ENCODE measurements at regions not wholly inside any gene's neighbourhood (a gene's known extent, or its start where the extent isn't known, plus 50 kb on each side); places are given as distances from the start of the nearest gene placed in this dataset.
"Not testable (repeated sequence)": the region's sequence is repeated elsewhere in the genome, so short reads cannot be mapped to it uniquely, and the experiment has no call there.

DNA sequence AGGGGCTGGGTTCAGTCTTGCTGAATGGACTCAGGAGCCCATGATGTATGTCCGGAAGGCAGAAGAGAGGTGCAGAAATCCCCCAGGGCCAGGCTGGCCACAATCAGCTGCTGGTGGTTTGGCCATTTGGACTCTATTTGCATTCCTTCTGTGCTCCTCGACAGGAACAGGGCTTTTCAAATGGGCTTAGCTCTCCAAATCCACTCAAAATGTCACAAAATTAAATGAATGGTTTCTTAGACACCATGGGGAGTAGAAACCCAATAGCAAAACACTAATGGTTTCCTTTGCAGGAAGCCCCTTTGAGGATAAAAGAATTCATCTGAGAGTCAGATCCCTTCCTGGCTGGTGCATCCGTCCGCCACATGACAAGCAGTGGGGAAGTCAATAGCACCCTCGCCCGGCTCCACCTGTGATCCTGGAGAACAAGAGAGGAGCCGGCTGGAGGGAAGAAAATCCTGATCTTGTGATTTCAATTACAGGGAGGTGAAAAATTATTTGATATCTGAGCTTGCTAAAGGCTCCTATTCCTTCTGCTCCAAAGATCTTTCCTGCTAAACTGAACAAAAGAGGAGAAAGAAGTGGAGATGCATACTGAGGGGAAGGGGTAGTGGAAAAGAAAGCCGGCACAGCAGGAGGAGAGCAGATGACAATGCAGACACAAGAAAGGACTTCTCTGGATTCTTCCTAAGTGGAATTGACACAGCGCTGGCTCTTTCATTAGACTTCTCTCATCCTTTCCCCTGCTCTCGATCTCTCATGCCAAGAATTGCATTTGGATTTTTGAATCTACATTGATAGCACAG is 190.7 kb downstream of the C7orf25 start:
- no peak overlapping the region for H3K27ac ChIP-seq (ENCODE audit: low read depth in 2 of 2, low read length in 1 of 2)
- CTCF ChIA-PET, result interaction anchor here (0.9 to 1.6 kb wide), 2 partner anchors 25 to 26 kb away, joined by 3 to 4 read pairs; no protein-coding TSS in a partner anchor
- no peaks in the 10 kb centered on the region for H4K20me1 ChIP-seq (ENCODE audit: insufficient read depth)
- H3K4me2 ChIP-seq, result no peak overlapping the region
- H2AFZ ChIP-seq (ENCODE audit: low read depth), result no peak overlapping the region
- H3K9me3 ChIP-seq, result no peaks in the 10 kb centered on the region
- no peaks in the 10 kb centered on the region; the same call in 1 of the 2 replicates for H3K27me3 ChIP-seq (ENCODE audit: insufficient read depth)
- no peaks in the 10 kb centered on the region for H3K4me1 ChIP-seq (ENCODE audit: control insufficient read depth in 1 of 2, insufficient read depth in 2 of 2, low read depth in 1 of 2, low read length in 1 of 2)
- H3K9ac ChIP-seq, result no peak overlapping the region
- H3K36me3 ChIP-seq (replicated peaks in 1 of 2; ENCODE audit: control insufficient read depth in 1 of 2, insufficient read depth in 2 of 2, low read length in 1 of 2), result no peaks in the 10 kb centered on the region
- TF ChIP-seq NFIC (IDR thresholded peaks at IDR 0.05; ENCODE audit: borderline replicate concordance), result no peak
- POLR2A ChIA-PET, result no interaction called here
- no peaks in the 10 kb centered on the region for H3K9me2 ChIP-seq
- H3K4me3 ChIP-seq (ENCODE audit: low read depth in 2 of 2, low read length in 1 of 2), result no peak overlapping the region
- no peak for DNase-seq
- 6% methylated on average over 10 of the region's 10 CpGs for WGBS (ENCODE audit: low lambda C conversion rate)
- H3K79me2 ChIP-seq (ENCODE audit: insufficient read depth), result no peaks in the 10 kb centered on the region
- no peaks in the 10 kb centered on the region for H3F3A ChIP-seq (replicated peaks; ENCODE audit: insufficient read depth)

DNA sequence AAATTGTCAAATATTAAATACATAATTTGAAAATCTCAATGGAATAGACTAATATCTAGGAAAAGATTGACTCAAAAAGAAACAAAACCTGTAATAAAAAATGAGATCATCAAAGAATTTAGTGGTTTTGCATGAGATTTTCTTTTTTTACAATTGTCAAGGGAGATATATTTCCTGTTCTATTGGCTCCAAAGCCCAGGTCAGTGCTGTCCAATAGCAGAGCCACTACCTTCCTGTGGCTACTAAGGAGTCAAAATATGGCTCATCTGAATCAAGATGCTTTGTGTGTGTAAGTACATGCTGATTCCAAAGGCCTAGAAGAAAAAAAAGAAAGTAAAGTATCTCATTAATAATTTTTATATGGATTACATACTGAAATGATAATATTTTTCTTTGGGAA is 191.9 kb downstream of the C7orf25 start:
- Histone ChIP-seq H2AFZ (ENCODE audit: low read depth) (no peak overlapping the region), H3K79me2 (ENCODE audit: insufficient read depth) (no peaks in the 10 kb centered on the region), H3K4me1 (ENCODE audit: control insufficient read depth in 1 of 2, insufficient read depth in 2 of 2, low read depth in 1 of 2, low read length in 1 of 2) (no peaks in the 10 kb centered on the region), H3K9ac (no peak overlapping the region), H3K9me3 (no peaks in the 10 kb centered on the region), H3K27me3 (ENCODE audit: insufficient read depth) (no peaks in the 10 kb centered on the region; the same call in 1 of the 2 replicates), H3K36me3 (replicated peaks in 1 of 2; ENCODE audit: control insufficient read depth in 1 of 2, insufficient read depth in 2 of 2, low read length in 1 of 2) (no peaks in the 10 kb centered on the region), H3K4me3 (ENCODE audit: low read depth in 2 of 2, low read length in 1 of 2) (no peak overlapping the region), H4K20me1 (ENCODE audit: insufficient read depth) (no peaks in the 10 kb centered on the region), H3F3A (replicated peaks; ENCODE audit: insufficient read depth) (no peaks in the 10 kb centered on the region), H3K9me2 (no peaks in the 10 kb centered on the region), H3K4me2 (no peak overlapping the region), H3K27ac (ENCODE audit: low read depth in 2 of 2, low read length in 1 of 2) (no peak overlapping the region)
- ChIA-PET POLR2A (no interaction called here), CTCF (no interaction called here)
- DNase-seq, result no peak
- TF ChIP-seq FOXM1 (IDR thresholded peaks at IDR 0.05; ENCODE audit: low read depth) (no peak), RAD21 (IDR thresholded peaks at IDR 0.05; ENCODE audit: low read length) (no peak), NFIC (IDR thresholded peaks at IDR 0.05; ENCODE audit: borderline replicate concordance) (no peak)
- TF ChIP-seq, protein P1, sequence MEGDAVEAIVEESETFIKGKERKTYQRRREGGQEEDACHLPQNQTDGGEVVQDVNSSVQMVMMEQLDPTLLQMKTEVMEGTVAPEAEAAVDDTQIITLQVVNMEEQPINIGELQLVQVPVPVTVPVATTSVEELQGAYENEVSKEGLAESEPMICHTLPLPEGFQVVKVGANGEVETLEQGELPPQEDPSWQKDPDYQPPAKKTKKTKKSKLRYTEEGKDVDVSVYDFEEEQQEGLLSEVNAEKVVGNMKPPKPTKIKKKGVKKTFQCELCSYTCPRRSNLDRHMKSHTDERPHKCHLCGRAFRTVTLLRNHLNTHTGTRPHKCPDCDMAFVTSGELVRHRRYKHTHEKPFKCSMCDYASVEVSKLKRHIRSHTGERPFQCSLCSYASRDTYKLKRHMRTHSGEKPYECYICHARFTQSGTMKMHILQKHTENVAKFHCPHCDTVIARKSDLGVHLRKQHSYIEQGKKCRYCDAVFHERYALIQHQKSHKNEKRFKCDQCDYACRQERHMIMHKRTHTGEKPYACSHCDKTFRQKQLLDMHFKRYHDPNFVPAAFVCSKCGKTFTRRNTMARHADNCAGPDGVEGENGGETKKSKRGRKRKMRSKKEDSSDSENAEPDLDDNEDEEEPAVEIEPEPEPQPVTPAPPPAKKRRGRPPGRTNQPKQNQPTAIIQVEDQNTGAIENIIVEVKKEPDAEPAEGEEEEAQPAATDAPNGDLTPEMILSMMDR (IDR thresholded peaks at IDR 0.05), result no peak
- TF ChIP-seq, protein P2, sequence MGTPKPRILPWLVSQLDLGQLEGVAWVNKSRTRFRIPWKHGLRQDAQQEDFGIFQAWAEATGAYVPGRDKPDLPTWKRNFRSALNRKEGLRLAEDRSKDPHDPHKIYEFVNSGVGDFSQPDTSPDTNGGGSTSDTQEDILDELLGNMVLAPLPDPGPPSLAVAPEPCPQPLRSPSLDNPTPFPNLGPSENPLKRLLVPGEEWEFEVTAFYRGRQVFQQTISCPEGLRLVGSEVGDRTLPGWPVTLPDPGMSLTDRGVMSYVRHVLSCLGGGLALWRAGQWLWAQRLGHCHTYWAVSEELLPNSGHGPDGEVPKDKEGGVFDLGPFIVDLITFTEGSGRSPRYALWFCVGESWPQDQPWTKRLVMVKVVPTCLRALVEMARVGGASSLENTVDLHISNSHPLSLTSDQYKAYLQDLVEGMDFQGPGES (IDR thresholded peaks at IDR 0.05; ENCODE audit: low read depth, low read length), result no peak

DNA sequence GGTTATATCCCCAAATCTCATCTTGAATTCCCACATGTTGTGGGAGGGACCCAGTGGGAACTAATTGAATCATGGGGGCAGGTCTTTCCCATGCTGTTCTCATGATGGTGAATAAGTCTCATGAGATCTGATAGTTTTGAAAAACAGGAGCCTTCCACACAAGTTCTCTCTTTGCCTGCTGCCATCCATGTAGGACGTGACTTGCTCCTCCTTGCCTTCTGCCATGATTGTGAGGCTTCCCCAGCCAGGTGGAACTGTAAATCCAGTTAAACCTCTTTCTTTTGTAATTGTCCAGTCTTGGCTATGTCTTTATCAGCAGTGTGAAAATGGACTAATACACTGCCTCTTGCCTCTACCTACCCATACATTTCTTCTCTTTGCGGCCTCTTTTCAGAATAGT is 193.4 kb downstream of the C7orf25 start:
- H3K9me2 ChIP-seq; H3K27ac ChIP-seq (ENCODE audit: low read depth in 2 of 2, low read length in 1 of 2); H3K9me3 ChIP-seq; POLR2A ChIA-PET; H3K9ac ChIP-seq; H3K4me1 ChIP-seq (ENCODE audit: control insufficient read depth in 1 of 2, insufficient read depth in 2 of 2, low read depth in 1 of 2, low read length in 1 of 2); H3K4me3 ChIP-seq (ENCODE audit: low read depth in 2 of 2, low read length in 1 of 2); H2AFZ ChIP-seq (ENCODE audit: low read depth); DNase-seq; H3K79me2 ChIP-seq (ENCODE audit: insufficient read depth); H3K36me3 ChIP-seq (replicated peaks in 1 of 2; ENCODE audit: control insufficient read depth in 1 of 2, insufficient read depth in 2 of 2, low read length in 1 of 2); H4K20me1 ChIP-seq (ENCODE audit: insufficient read depth); H3F3A ChIP-seq (replicated peaks; ENCODE audit: insufficient read depth); H3K4me2 ChIP-seq; H3K27me3 ChIP-seq (ENCODE audit: insufficient read depth): not testable (repeated sequence)
- CTCF ChIA-PET, result interaction anchor here (1.1 kb wide), 1 partner anchor 27 kb away, joined by 4 read pairs; no protein-coding TSS in a partner anchor
- WGBS (ENCODE audit: low lambda C conversion rate), result 7% methylated on average over 2 of the region's 2 CpGs

All from SK-N-SH (cell line).